Upper lobe of left lung (tissue), 6 donors: ENCODE measurements at regions not wholly inside any gene's neighbourhood (a gene's known extent, or its start where the extent isn't known, plus 50 kb on each side); places are given as distances from the start of the nearest gene placed in this dataset.

Source experiments
- ATAC-seq, 2 donors: fragments of 200-7000 bp; cut with Tn5 transposase; one replicate each; pipeline ENCODE4 v1.9.1; 2022; ENCODE audit warnings: mild to moderate bottlenecking in 2 of 2, moderate library complexity in 2 of 2; ENCODE audit not compliant: low FRiP score in 2 of 2
- DNase-seq, 2 donors: peaks; one replicate each; pipeline ENCODE4 v3.0.0-alpha.2; 2019 to 2020
- H3K27ac ChIP-seq, 4 donors: fragments of 200-600 bp; sonication (generic); one replicate each; pipeline ENCODE4 v1.5.1; 2016 to 2019
- H3K27me3 ChIP-seq, 4 donors: fragments of 200-600 bp; sonication (generic); one replicate each; pipeline ENCODE4 v1.5.1; 2017 to 2019
- H3K36me3 ChIP-seq, 4 donors: fragments of 200-600 bp; sonication (generic); one replicate each; pipeline ENCODE4 v1.5.1; 2016 to 2019
- H3K4me1 ChIP-seq, 4 donors: fragments of 200-600 bp; sonication (generic); one replicate each; pipeline ENCODE4 v1.5.1; 2018 to 2019
- H3K4me3 ChIP-seq, 4 donors: fragments of 200-600 bp; sonication (generic); one replicate each; pipeline ENCODE4 v1.5.1; 2017 to 2019; ENCODE audit warnings: mild to moderate bottlenecking in 2 of 4, moderate library complexity in 1 of 4
- H3K9me3 ChIP-seq, 4 donors: fragments of 200-600 bp; sonication (generic); one replicate each; pipeline ENCODE4 v1.5.1; 2018 to 2019
- EP300 ChIP-seq, 4 donors: sonication (generic); formaldehyde crosslinking; IDR thresholded peaks; one replicate each; pipeline ENCODE4 v1.5.1; 2017; ENCODE audit warnings: antibody characterized with exemption in 4 of 4, control low read depth in 2 of 4
- POLR2A ChIP-seq, 4 donors: fragments of 450-650 bp; IDR thresholded peaks; one replicate each; pipeline ENCODE4 v1.5.1; 2016 to 2017; ENCODE audit warnings: antibody characterized with exemption in 4 of 4, mild to moderate bottlenecking in 2 of 4
- POLR2AphosphoS5 ChIP-seq, 2 donors: sonication (generic); formaldehyde crosslinking; IDR thresholded peaks; one replicate each; pipeline ENCODE4 v1.5.1; 2017; ENCODE audit warnings: antibody characterized with exemption in 2 of 2
- WGBS, 2 donors: methylation state at CpG; one replicate each; pipeline ENCODE4 v1.1.5; 2017 to 2018; 5-methylcytosine and 5-hydroxymethylcytosine counted together
- TF ChIP-seq, protein P1 (sequence below), 6 experiments: fragments of 450-650 bp in 4 of 6; fragments of 200-600 bp in 2 of 6; sonication (generic) in 2 of 6; IDR thresholded peaks; one replicate each; pipeline ENCODE4 v1.5.1; 2016 to 2019; ENCODE audit warnings: antibody characterized with exemption in 6 of 6
- donor health status: DM: no; HTN: no; CAD: no; lungs with moderate emphysema.
- donor health status: DM: no; HTN: yes; CAD: no; lungs with severe emphysema.

DNA sequence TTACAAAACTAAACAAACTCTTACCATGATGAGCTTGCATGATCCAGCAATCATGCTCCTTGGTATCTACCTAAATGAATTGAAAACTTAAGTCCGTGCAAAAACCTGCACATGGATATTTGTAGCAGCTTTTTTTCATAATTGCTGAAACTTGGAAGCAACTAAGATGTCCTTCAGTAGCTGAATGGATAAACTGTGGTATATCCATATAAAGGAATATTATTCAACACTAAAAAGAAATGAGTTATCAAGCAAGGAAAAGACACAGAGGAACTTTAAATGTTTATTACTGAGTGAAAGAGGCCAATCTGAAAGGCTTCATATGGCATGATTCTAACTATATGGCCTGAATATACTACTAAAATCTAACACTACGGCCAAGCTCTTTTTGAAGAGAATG lies 139.1 kb upstream of the ZNF608 start:
- 95% methylated on average over 2 of the region's 2 CpGs for WGBS, 2 donors
- H3K27ac ChIP-seq = no peak overlapping the region
- no peaks in the 10 kb centered on the region for H3K9me3 ChIP-seq
- ATAC-seq (no peak), DNase-seq (no peak)
- no peak overlapping the region for H3K4me3 ChIP-seq
- no peaks in the 10 kb centered on the region for H3K36me3 ChIP-seq
- H3K27me3 ChIP-seq = no peaks in the 10 kb centered on the region
- peaks cover 0 to 19% (median 11%) of the 10 kb centered on the region in 4 donors for H3K4me1 ChIP-seq
- no peak for TF ChIP-seq POLR2AphosphoS5 (IDR thresholded peaks at IDR 0.05)
- no peak for TF ChIP-seq EP300 (IDR thresholded peaks at IDR 0.05)
- TF ChIP-seq POLR2A (IDR thresholded peaks at IDR 0.05) = no peak
- TF ChIP-seq, protein P1, sequence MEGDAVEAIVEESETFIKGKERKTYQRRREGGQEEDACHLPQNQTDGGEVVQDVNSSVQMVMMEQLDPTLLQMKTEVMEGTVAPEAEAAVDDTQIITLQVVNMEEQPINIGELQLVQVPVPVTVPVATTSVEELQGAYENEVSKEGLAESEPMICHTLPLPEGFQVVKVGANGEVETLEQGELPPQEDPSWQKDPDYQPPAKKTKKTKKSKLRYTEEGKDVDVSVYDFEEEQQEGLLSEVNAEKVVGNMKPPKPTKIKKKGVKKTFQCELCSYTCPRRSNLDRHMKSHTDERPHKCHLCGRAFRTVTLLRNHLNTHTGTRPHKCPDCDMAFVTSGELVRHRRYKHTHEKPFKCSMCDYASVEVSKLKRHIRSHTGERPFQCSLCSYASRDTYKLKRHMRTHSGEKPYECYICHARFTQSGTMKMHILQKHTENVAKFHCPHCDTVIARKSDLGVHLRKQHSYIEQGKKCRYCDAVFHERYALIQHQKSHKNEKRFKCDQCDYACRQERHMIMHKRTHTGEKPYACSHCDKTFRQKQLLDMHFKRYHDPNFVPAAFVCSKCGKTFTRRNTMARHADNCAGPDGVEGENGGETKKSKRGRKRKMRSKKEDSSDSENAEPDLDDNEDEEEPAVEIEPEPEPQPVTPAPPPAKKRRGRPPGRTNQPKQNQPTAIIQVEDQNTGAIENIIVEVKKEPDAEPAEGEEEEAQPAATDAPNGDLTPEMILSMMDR (IDR thresholded peaks at IDR 0.05) = no peak

DNA sequence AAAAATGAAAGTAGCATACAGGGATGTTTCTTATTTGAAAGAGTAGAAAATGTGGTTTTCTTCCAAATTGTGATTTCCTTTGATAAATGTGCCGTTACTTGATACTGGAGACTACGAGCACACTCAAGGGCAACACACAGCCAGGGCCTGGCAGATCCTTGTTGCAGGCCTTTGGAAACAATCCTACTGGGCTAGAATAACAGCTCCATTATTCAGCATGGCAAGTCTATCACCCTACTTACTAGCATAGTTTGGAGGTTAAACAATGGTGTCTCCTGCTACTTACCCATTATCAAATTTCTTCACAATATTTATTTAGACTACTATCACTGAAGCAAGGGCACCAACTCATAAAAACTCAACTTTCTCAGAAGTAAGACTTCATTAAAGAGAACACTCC lies 140.8 kb upstream of the ZNF608 start:
- DNase-seq = no peak

DNA sequence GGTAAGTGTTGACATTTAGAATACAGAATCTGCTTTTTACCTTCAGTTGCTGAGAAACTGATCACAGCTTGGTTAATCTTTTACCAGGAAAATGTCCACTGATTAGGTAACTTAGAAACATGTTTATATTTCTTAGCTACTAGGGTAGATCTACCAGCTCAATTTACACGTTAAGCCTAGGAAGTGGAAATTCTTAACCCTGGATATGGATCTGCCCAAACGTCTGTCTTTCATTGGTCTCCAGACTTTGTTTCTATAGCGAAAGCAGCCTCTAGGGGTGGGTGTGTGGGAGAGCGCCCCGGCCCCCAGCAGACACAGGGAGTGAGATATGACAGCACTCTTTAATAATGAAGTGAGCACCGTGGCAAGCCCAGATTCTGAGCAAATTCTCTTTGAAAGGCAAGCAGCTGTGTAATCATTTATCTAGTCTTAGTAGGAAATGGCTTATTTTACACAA lies 141.6 kb upstream of the ZNF608 start:
- no peak for DNase-seq
- peak in 1 of 2 donors; percentile 26 for ATAC-seq
- no peak overlapping the region for H3K4me3 ChIP-seq
- no peaks in the 10 kb centered on the region for H3K36me3 ChIP-seq
- no peak for TF ChIP-seq EP300 (IDR thresholded peaks at IDR 0.05)
- TF ChIP-seq POLR2AphosphoS5 (IDR thresholded peaks at IDR 0.05) = no peak
- TF ChIP-seq, protein P1 (IDR thresholded peaks at IDR 0.05) = no peak
- no peak for TF ChIP-seq POLR2A (IDR thresholded peaks at IDR 0.05)
- H3K27ac ChIP-seq = no peak overlapping the region
- peaks cover 0 to 19% (median 11%) of the 10 kb centered on the region in 4 donors for H3K4me1 ChIP-seq
- 60 to 71% methylated on average over 6 of the region's 6 CpGs for WGBS, 2 donors
- H3K9me3 ChIP-seq = no peaks in the 10 kb centered on the region
- H3K27me3 ChIP-seq = no peaks in the 10 kb centered on the region

More for the DNA sequence above, 140.8 kb upstream of the ZNF608 start:
- no peak for TF ChIP-seq POLR2AphosphoS5 (IDR thresholded peaks at IDR 0.05)
- TF ChIP-seq POLR2A (IDR thresholded peaks at IDR 0.05) = no peak
- TF ChIP-seq, protein P1 (IDR thresholded peaks at IDR 0.05) = no peak
- H3K4me1 ChIP-seq = peaks cover 0 to 19% (median 11%) of the 10 kb centered on the region in 4 donors
- no peaks in the 10 kb centered on the region for H3K36me3 ChIP-seq
- H3K4me3 ChIP-seq = no peak overlapping the region
- H3K27ac ChIP-seq = no peak overlapping the region
- no peaks in the 10 kb centered on the region for H3K9me3 ChIP-seq
- 56 to 68% methylated on average over 2 of the region's 2 CpGs for WGBS, 2 donors
- no peak for ATAC-seq
- no peaks in the 10 kb centered on the region for H3K27me3 ChIP-seq

DNA sequence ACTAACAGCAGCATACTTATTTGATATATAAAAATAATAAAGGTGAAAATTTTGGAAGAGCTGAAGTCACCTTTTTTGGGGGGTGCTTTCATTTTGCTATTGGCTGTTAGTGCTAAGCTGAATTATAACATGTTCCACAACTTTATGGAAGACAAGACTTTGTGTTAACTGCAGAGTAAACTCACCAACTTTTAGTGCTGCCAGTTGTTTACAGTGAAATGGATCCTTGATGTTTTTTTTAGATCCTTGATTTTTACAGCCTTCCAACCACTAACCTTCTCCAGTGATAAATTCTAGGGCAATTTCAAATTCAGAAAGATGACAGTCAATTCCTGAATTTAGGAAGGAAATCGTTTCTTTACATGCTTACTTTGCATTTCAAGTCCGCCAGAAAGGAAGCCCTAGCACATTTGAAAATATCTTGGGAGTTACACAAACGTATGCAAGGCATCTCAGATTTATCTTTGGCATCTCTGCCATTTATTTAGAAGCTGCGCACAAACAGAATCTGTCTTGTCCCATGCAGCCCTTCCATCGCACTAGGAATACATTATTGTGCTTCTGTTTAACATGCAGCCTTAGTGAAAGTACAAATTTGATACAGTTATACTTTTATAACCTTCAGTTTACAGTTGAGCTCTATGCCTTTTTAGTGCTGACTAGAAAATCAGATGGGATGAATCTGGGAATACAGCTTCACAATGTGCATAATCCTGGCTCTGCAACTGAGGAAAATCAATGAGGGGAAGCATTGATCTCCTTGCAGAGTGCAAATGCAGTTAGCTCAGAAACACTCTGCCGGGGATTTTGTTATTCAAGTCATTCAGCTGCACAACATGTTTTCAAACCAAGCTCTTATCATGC lies 142.4 kb upstream of the ZNF608 start:
- Histone ChIP-seq H3K4me1 (peaks cover 0 to 19% (median 11%) of the 10 kb centered on the region in 4 donors), H3K4me3 (no peak overlapping the region), H3K27me3 (no peaks in the 10 kb centered on the region), H3K36me3 (no peaks in the 10 kb centered on the region), H3K27ac (no peak overlapping the region), H3K9me3 (no peaks in the 10 kb centered on the region)
- DNase-seq (no peak), ATAC-seq (no peak)
- TF ChIP-seq EP300 (IDR thresholded peaks at IDR 0.05) = no peak
- TF ChIP-seq, protein P1 (IDR thresholded peaks at IDR 0.05) = no peak
- TF ChIP-seq POLR2A (IDR thresholded peaks at IDR 0.05) = no peak
- TF ChIP-seq POLR2AphosphoS5 (IDR thresholded peaks at IDR 0.05) = no peak
- 45 to 49% methylated on average over 6 of the region's 6 CpGs for WGBS, 2 donors

DNA sequence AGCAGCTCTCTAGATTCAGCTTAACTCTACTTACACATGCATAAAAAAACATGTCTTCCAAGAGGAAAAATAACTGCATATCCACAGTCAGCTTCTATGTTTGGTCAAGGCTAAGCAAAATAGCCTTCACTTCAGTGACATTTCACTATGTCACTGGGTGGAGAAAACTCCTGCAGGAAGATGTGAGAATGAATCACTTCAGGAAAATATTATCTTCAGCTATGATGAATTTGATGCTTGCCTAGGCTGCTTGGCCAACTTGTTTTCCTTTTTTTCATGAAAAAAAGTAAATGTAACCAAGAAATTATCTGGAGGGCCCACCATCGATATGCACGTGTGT lies 143.0 kb upstream of the ZNF608 start:
- Histone ChIP-seq H3K4me3 (no peak overlapping the region), H3K27ac (no peak overlapping the region), H3K27me3 (no peaks in the 10 kb centered on the region), H3K9me3 (no peaks in the 10 kb centered on the region), H3K36me3 (no peaks in the 10 kb centered on the region), H3K4me1 (peaks cover 0 to 19% (median 11%) of the 10 kb centered on the region in 4 donors)
- DNase-seq (no peak), ATAC-seq (no peak)
- TF ChIP-seq POLR2AphosphoS5 (IDR thresholded peaks at IDR 0.05) (no peak), EP300 (IDR thresholded peaks at IDR 0.05) (no peak), POLR2A (IDR thresholded peaks at IDR 0.05) (no peak)
- TF ChIP-seq, protein P1 (IDR thresholded peaks at IDR 0.05) = no peak
- 69 to 84% methylated on average over 2 of the region's 2 CpGs for WGBS, 2 donors
